ENCODE measurements at regions not wholly inside any gene's neighbourhood (a gene's known extent, or its start where the extent isn't known, plus 50 kb on each side); places are given as distances from the start of the nearest gene placed in this dataset.

GRCh38 chr16:85296859-85297660 lies 184.8 kb upstream of the CIBAR2 start:
- TF ChIP-seq CTCF (IDR thresholded peaks at IDR 0.05): peak in 5 of 6 experiments; percentile 39 to 72 (median 45)
- TF ChIP-seq POLR2A (IDR thresholded peaks at IDR 0.05): no peak

Measured in thyroid gland (tissue), 4 donors.